DOHH2 (cell line): ENCODE measurements at regions not wholly inside any gene's neighbourhood (a gene's known extent, or its start where the extent isn't known, plus 50 kb on each side); places are given as distances from the start of the nearest gene placed in this dataset.

Experiments
- CTCF ChIP-seq: fragments of 200-600 bp; sonication (generic); IDR thresholded peaks from one replicate; pipeline ENCODE4 v1.5.1; 2014; ENCODE audit warnings: antibody characterized with exemption, mild to moderate bottlenecking, low read depth, low read length; ENCODE audit not compliant: poor library complexity, severe bottlenecking
- EZH2phosphoT487 ChIP-seq: fragments of 200-600 bp; sonication (generic); IDR thresholded peaks from 2 replicates; pipeline ENCODE4 v1.6.1; 2017; ENCODE audit warnings: borderline replicate concordance, mild to moderate bottlenecking, antibody characterized with exemption, low read length, moderate library complexity, mixed read lengths

GRCh38 chr4:93908778-93909177 lies 80.2 kb downstream of the ATOH1 start:
- TF ChIP-seq CTCF (no peak), EZH2phosphoT487 (no peak)
